Neutrophil (primary cell): ENCODE measurements at regions not wholly inside any gene's neighbourhood (a gene's known extent, or its start where the extent isn't known, plus 50 kb on each side); places are given as distances from the start of the nearest gene placed in this dataset.

Experiments
- H3K27ac ChIP-seq: fragments of 200-600 bp; sonication (generic); 2 replicates; pipeline ENCODE4 v1.5.1; 2016; ENCODE audit warnings: mild to moderate bottlenecking, moderate library complexity
- H3K27me3 ChIP-seq: fragments of 200-600 bp; sonication (generic); 2 replicates; pipeline ENCODE4 v1.6.0; 2016; ENCODE audit warnings: mild to moderate bottlenecking
- H3K36me3 ChIP-seq: fragments of 200-600 bp; sonication (generic); 2 replicates; pipeline ENCODE4 v1.5.1; 2017
- H3K4me1 ChIP-seq, 2 experiments: fragments of 200-600 bp in 1 of 2; sonication (generic) in 1 of 2; 1 replicate in 1 of 2; 2 replicates in 1 of 2; pipeline versions ENCODE4 v1.5.1 to v1.6.1; 2013 to 2016; ENCODE audit warnings: low read depth in 1 of 2, low read length in 1 of 2, mild to moderate bottlenecking in 1 of 2, moderate library complexity in 1 of 2; ENCODE audit not compliant: control insufficient read depth in 1 of 2, insufficient read depth in 1 of 2
- H3K4me3 ChIP-seq, 2 experiments: fragments of 200-600 bp in 1 of 2; sonication (generic) in 1 of 2; 1 replicate in 1 of 2; 2 replicates in 1 of 2; pipeline ENCODE4 v1.5.1; 2013 to 2016; ENCODE audit warnings: low read depth in 1 of 2, low read length in 1 of 2, mild to moderate bottlenecking in 1 of 2, moderate library complexity in 1 of 2
- H3K9me3 ChIP-seq: fragments of 200-600 bp; sonication (generic); 2 replicates; pipeline ENCODE4 v1.5.1; 2016
- TF ChIP-seq, protein P1 (sequence below): fragments of 200-600 bp; sonication (generic); IDR thresholded peaks from 2 replicates; pipeline ENCODE4 v1.5.1; 2016; ENCODE audit warnings: antibody characterized with exemption

DNA sequence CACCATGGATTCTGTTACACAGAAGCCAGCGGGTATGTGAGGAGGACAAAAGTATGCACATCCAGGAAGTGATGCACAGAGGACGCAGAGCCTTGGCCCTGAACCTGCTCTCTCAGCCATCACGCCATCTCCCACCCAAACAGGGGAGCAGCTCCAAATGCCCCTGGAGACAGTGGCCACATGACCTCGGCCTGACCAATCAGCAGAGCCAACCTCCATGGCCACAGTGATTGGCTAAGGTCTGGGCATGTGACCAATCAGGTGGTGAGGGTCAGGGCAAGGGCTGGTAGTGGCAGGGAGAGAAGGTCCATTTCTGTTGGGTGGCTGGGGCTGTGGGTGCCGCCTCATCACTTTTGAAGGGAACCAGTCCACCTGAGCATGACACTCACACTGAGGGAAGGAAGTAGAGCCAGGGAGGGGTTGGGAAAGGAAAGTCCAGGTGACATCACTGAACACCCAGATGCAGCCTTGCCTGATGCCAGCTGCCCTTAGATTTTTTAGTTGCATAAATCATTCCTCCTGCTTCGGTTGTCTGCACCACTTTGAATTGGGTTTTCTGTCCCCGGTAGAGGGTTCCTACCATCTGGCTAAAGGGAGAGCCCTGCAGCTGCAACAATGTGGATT, 70.3 kb upstream of the IQSEC1 start:
- H3K27ac ChIP-seq: no peak overlapping the region
- H3K9me3 ChIP-seq: no peaks in the 10 kb centered on the region
- TF ChIP-seq, protein P1, sequence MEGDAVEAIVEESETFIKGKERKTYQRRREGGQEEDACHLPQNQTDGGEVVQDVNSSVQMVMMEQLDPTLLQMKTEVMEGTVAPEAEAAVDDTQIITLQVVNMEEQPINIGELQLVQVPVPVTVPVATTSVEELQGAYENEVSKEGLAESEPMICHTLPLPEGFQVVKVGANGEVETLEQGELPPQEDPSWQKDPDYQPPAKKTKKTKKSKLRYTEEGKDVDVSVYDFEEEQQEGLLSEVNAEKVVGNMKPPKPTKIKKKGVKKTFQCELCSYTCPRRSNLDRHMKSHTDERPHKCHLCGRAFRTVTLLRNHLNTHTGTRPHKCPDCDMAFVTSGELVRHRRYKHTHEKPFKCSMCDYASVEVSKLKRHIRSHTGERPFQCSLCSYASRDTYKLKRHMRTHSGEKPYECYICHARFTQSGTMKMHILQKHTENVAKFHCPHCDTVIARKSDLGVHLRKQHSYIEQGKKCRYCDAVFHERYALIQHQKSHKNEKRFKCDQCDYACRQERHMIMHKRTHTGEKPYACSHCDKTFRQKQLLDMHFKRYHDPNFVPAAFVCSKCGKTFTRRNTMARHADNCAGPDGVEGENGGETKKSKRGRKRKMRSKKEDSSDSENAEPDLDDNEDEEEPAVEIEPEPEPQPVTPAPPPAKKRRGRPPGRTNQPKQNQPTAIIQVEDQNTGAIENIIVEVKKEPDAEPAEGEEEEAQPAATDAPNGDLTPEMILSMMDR: no peak
- peaks cover 10 to 16% of the 10 kb centered on the region in 2 experiments for H3K4me1 ChIP-seq
- no peaks in the 10 kb centered on the region for H3K36me3 ChIP-seq
- no peak overlapping the region for H3K4me3 ChIP-seq
- H3K27me3 ChIP-seq: peaks cover 11% of the 10 kb centered on the region

DNA sequence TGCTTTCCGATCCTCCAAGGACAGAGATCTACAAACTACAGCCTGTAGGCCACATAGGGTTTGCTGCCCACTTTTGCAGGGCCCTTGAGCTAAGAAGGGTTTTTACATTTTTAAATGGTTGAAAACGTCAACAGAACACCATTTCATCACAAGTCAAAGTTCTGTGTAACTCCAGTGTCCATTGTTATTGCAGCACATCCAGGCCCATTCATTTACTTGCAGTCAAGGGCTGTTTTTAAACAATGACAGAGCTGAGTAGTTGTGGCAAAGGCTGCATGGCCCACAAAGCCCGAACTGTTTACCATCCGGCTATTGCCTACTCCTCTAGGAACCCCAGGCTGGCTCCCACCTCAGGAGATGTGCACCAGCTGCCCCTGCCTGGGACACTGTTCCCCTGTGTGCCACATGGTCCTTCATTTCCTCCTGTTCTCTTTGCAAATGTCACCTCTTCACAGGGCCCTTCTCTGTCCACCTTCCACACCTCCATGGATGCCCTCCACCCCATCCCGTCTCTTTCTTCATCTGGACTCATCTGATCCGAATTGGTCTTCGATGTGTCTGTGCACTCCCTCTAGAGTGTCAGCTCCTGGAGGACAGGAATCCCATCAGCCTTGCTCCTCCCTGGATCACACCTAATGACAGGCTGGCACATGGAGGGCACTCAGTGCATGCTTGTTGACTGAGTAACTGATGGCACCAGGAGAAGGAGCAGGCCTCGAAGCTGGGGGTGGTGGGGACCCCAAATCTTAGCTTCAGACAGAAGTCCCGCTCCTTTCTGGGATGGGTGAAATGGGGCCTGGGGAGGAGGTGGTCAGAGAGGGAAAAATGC, 69.5 kb upstream of the IQSEC1 start:
- H3K27me3 ChIP-seq: peaks cover 11% of the 10 kb centered on the region
- TF ChIP-seq, protein P1: no peak
- peaks cover 15 to 23% of the 10 kb centered on the region in 2 experiments for H3K4me1 ChIP-seq
- H3K4me3 ChIP-seq: no peak overlapping the region
- no peaks in the 10 kb centered on the region for H3K36me3 ChIP-seq
- H3K9me3 ChIP-seq: no peaks in the 10 kb centered on the region
- H3K27ac ChIP-seq: no peak overlapping the region

DNA sequence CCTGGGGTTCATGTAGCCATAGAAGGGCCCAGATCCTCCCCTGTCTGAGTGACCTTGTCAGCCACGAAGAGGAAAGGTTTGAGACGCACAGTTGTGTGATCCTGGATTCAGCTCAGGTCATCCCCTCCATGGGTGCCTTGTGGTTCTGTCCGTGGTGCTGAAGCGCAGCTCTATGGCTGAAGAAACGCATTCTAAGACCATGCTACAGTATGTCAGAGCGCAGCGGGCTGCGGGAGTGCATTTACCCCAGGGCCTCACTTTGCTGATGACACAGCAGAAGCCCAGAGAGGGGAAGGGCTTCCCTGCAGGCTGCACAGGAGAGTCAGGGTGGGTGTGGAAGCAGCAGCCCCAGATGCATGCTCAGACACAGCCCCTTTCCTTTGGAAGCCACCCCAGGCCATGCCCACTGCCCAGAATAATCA, 68.8 kb upstream of the IQSEC1 start:
- no peaks in the 10 kb centered on the region for H3K9me3 ChIP-seq
- H3K27me3 ChIP-seq: peaks cover 11% of the 10 kb centered on the region
- H3K27ac ChIP-seq: no peak overlapping the region
- TF ChIP-seq, protein P1: no peak
- peaks cover 15 to 24% of the 10 kb centered on the region in 2 experiments for H3K4me1 ChIP-seq
- H3K4me3 ChIP-seq: no peak overlapping the region
- H3K36me3 ChIP-seq: no peaks in the 10 kb centered on the region

DNA sequence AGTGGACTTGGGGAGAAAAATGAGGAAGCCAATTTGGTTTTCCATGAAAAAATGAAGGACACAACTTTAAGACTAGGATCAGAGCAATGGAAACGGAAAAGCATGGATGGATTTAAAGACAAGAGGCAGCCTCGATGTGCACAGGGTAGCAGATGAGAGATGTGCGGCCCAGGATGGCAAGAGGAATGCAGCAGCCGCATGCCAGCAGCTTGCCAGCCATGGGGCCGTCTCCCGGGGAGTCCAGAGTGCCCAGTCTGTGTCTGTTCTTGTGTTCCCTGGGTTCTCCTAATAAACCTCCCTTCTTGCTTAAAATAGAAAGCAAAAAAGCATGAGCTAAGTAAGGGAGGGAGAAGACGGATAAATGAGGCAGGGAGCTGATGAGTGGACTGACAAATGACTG, 68.0 kb upstream of the IQSEC1 start:
- H3K27me3 ChIP-seq: peaks cover 11% of the 10 kb centered on the region
- H3K9me3 ChIP-seq: no peaks in the 10 kb centered on the region
- no peak overlapping the region for H3K4me3 ChIP-seq
- H3K4me1 ChIP-seq: peaks cover 15 to 24% of the 10 kb centered on the region in 2 experiments
- no peak overlapping the region for H3K27ac ChIP-seq
- no peaks in the 10 kb centered on the region for H3K36me3 ChIP-seq
- TF ChIP-seq, protein P1: no peak

DNA sequence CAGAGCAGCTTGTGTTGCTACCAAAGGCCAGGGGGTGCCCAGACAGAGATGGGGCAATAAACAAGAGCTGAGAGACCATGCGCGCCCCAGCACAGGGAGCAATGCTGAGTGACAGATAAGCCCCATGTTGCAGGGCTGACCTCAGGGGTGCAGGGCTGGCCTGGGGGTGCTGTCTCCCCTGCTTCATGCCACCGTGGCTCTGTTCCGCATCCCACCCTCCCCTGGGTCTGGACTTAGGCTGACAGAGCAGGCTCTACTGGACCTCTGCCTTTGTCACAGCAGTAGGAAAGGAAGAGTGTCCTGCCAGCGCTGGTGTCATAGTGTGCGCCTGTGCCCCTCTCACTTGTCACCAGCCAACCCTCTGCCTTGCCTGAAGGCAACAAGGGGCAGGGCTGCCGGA, 67.4 kb upstream of the IQSEC1 start:
- no peak overlapping the region for H3K4me3 ChIP-seq
- TF ChIP-seq, protein P1: no peak
- H3K27me3 ChIP-seq: peaks cover 11% of the 10 kb centered on the region
- H3K27ac ChIP-seq: no peak overlapping the region
- no peaks in the 10 kb centered on the region for H3K9me3 ChIP-seq
- H3K36me3 ChIP-seq: no peaks in the 10 kb centered on the region
- H3K4me1 ChIP-seq: peaks cover 15 to 24% of the 10 kb centered on the region in 2 experiments
